ENCODE measurements at regions not wholly inside any gene's neighbourhood (a gene's known extent, or its start where the extent isn't known, plus 50 kb on each side); places are given as distances from the start of the nearest gene placed in this dataset.

- DNase-seq (ENCODE audit: low read depth), result no peak
- no peak for TF ChIP-seq CTCF (IDR thresholded peaks at IDR 0.05; ENCODE audit: control insufficient read depth, extremely low read depth, insufficient read depth)
- no peak overlapping the region for H3K4me3 ChIP-seq (ENCODE audit: low read depth, low read length)
Measured at GRCh38 chr7:108722561-108722960, 152.9 kb downstream of the DNAJB9 start.

GRCh38 chr7:108723381-108723814 lies 153.7 kb downstream of the DNAJB9 start:
- DNase-seq (ENCODE audit: low read depth), result no peak
- no peak for TF ChIP-seq CTCF (IDR thresholded peaks at IDR 0.05; ENCODE audit: control insufficient read depth, extremely low read depth, insufficient read depth)
- no peak overlapping the region for H3K4me3 ChIP-seq (ENCODE audit: low read depth, low read length)

- H3K4me3 ChIP-seq (ENCODE audit: low read depth, low read length), result no peak overlapping the region
- DNase-seq (ENCODE audit: low read depth), result no peak
- TF ChIP-seq CTCF (IDR thresholded peaks at IDR 0.05; ENCODE audit: control insufficient read depth, extremely low read depth, insufficient read depth), result no peak
Measured at GRCh38 chr7:108724251-108725100, 154.8 kb downstream of the DNAJB9 start.

- no peak for TF ChIP-seq CTCF (IDR thresholded peaks at IDR 0.05; ENCODE audit: control insufficient read depth, extremely low read depth, insufficient read depth)
- no peak overlapping the region for H3K4me3 ChIP-seq (ENCODE audit: low read depth, low read length)
- no peak for DNase-seq (ENCODE audit: low read depth)
Measured at GRCh38 chr7:108735814-108736213, 166.1 kb downstream of the DNAJB9 start.

GRCh38 chr7:108736221-108736891 lies 166.7 kb downstream of the DNAJB9 start:
- DNase-seq (ENCODE audit: low read depth), result no peak
- no peak for TF ChIP-seq CTCF (IDR thresholded peaks at IDR 0.05; ENCODE audit: control insufficient read depth, extremely low read depth, insufficient read depth)
- no peak overlapping the region for H3K4me3 ChIP-seq (ENCODE audit: low read depth, low read length)

- H3K4me3 ChIP-seq (ENCODE audit: low read depth, low read length), result no peak overlapping the region
- no peak for TF ChIP-seq CTCF (IDR thresholded peaks at IDR 0.05; ENCODE audit: control insufficient read depth, extremely low read depth, insufficient read depth)
- DNase-seq (ENCODE audit: low read depth), result no peak
Measured at GRCh38 chr7:108770981-108771745, 201.5 kb downstream of the DNAJB9 start.
